ENCODE measurements at regions not wholly inside any gene's neighbourhood (a gene's known extent, or its start where the extent isn't known, plus 50 kb on each side); places are given as distances from the start of the nearest gene placed in this dataset.

- ChIA-PET CTCF (ENCODE audit: partially characterized antibody) (no interaction called here), POLR2A (ENCODE audit: partially characterized antibody) (no interaction called here)
- Histone ChIP-seq H4K91ac (replicated peaks; ENCODE audit: insufficient read length, low read length) (no peak overlapping the region), H2BK120ac (replicated peaks; ENCODE audit: low read depth, low read length) (no peak overlapping the region), H4K5ac (ENCODE audit: insufficient read length, low read depth, low read length) (no peak overlapping the region), H2AK5ac (ENCODE audit: low read depth, low read length) (no peak overlapping the region), H2BK15ac (ENCODE audit: low read length) (no peak overlapping the region), H3K79me1 (ENCODE audit: low read depth, low read length) (no peaks in the 10 kb centered on the region), H2BK20ac (ENCODE audit: low read length) (no peak overlapping the region), H3K4ac (replicated peaks; ENCODE audit: insufficient read length, low read depth, low read length) (no peak overlapping the region), H3K4me3 (ENCODE audit: extremely low read depth in 1 of 4, insufficient read depth in 2 of 4, low read depth in 3 of 4, low read length in 4 of 4) (no peak overlapping the region), H3K4me2 (ENCODE audit: insufficient read depth in 1 of 2, low read depth in 2 of 2, low read length in 2 of 2) (no peak overlapping the region), H2BK12ac (ENCODE audit: low read depth, low read length) (no peak overlapping the region), H3K36me3 (ENCODE audit: control insufficient read depth in 2 of 4, insufficient read depth in 4 of 4, low read length in 3 of 4) (no peaks in the 10 kb centered on the region), H3K23ac (ENCODE audit: insufficient read length) (no peak overlapping the region), H4K8ac (ENCODE audit: extremely low read depth, insufficient read depth, low read length) (no peak overlapping the region), H2BK5ac (ENCODE audit: low read depth, low read length) (no peak overlapping the region), H3K27ac (ENCODE audit: low read depth, low read length) (no peak overlapping the region), H2AFZ (ENCODE audit: low read length) (no peak overlapping the region), H3K27me3 (replicated peaks in 1 of 4; ENCODE audit: control insufficient read depth in 3 of 4, extremely low read depth in 1 of 4, insufficient read depth in 3 of 4, low read length in 3 of 4) (no peaks in the 10 kb centered on the region), H3K9me3 (ENCODE audit: insufficient read depth in 2 of 2, low read depth in 1 of 2, low read length in 1 of 2) (no peaks in the 10 kb centered on the region), H3K79me2 (ENCODE audit: control insufficient read depth in 1 of 2, insufficient read depth in 2 of 2, low read length in 2 of 2) (no peaks in the 10 kb centered on the region), H3K9ac (replicated peaks in 1 of 4; ENCODE audit: extremely low read depth in 1 of 4, low read depth in 3 of 4, low read length in 3 of 4) (no peak overlapping the region), H3K56ac (replicated peaks; ENCODE audit: insufficient read length, low read depth, low read length) (no peak overlapping the region), H3K14ac (ENCODE audit: insufficient read length) (no peak overlapping the region), H4K20me1 (replicated peaks in 1 of 2; ENCODE audit: control insufficient read depth in 1 of 2, insufficient read depth in 2 of 2, low read length in 2 of 2) (no peaks in the 10 kb centered on the region), H3K23me2 (ENCODE audit: low read depth, low read length) (no peaks in the 10 kb centered on the region), H3K4me1 (replicated peaks in 1 of 4; ENCODE audit: control insufficient read depth in 3 of 4, insufficient read depth in 4 of 4, low read length in 3 of 4) (no peaks in the 10 kb centered on the region), H3K18ac (ENCODE audit: extremely low read depth, low read length) (no peak overlapping the region)
- WGBS, 2 experiments (ENCODE audit: extremely low coverage in 1 of 2, insufficient coverage in 1 of 2, insufficient read length in 1 of 2, insufficient replicate concordance in 2 of 2, low coverage in 1 of 2, low lambda C conversion rate in 2 of 2, missing lambda C conversion rate in 1 of 2), result 92% methylated on average over 8 of the region's 8 CpGs; no CpG with 5 or more reads in 1 of the 2 experiments
- FAIRE-seq, result no peak
- TF ChIP-seq HDAC6 (IDR thresholded peaks at IDR 0.05; ENCODE audit: low read depth, low read length) (no peak), SUZ12 (IDR thresholded peaks at IDR 0.05; ENCODE audit: low read length) (no peak), SAP30 (IDR thresholded peaks at IDR 0.05; ENCODE audit: insufficient read depth, insufficient replicate concordance, low read length) (no peak), POLR2AphosphoS5 (IDR thresholded peaks at IDR 0.05; ENCODE audit: low read depth, low read length) (no peak), CEBPB (IDR thresholded peaks at IDR 0.05; ENCODE audit: low read depth, low read length) (no peak), SRF (IDR thresholded peaks at IDR 0.05; ENCODE audit: low read depth, low read length) (no peak), BACH1 (IDR thresholded peaks at IDR 0.05; ENCODE audit: low read length) (no peak), TCF12 (IDR thresholded peaks at IDR 0.05; ENCODE audit: low read depth, low read length) (no peak), KDM1A (IDR thresholded peaks at IDR 0.05; ENCODE audit: borderline replicate concordance, low read length) (no peak), RNF2 (IDR thresholded peaks at IDR 0.05; ENCODE audit: borderline replicate concordance, low read depth, low read length, missing control alignments, poor library complexity, severe bottlenecking) (no peak), SIN3A (conservative IDR thresholded peaks at IDR 0.05 in 1 of 2, IDR thresholded peaks at IDR 0.05 in 1 of 2; ENCODE audit: low read depth in 1 of 2, low read length in 2 of 2) (no peak)
- no peak for DNase-seq (ENCODE audit: low read depth in 1 of 2, low spot score in 2 of 2)
These were observed 562.3 kb upstream of the POU3F2 start for GRCh38 chr6:98272060-98272459.
